ENCODE measurements at regions not wholly inside any gene's neighbourhood (a gene's known extent, or its start where the extent isn't known, plus 50 kb on each side); places are given as distances from the start of the nearest gene placed in this dataset.

GRCh38 chr9:103977163-103977562 is 116.9 kb upstream of the SMC2 start:
- TF ChIP-seq POLR2AphosphoS5 (IDR thresholded peaks at IDR 0.05; ENCODE audit: low read depth) (no peak), EZH2phosphoT487 (IDR thresholded peaks at IDR 0.05; ENCODE audit: unreplicated experiment) (no peak), EZH2 (IDR thresholded peaks at IDR 0.05; ENCODE audit: low read depth, unreplicated experiment) (no peak), CREB1 (CRISPR knock-in tag; IDR thresholded peaks at IDR 0.05; ENCODE audit: low read depth) (no peak), ZNF331 (CRISPR knock-in tag; IDR thresholded peaks at IDR 0.05; ENCODE audit: low read depth) (no peak), STAT1 (IDR thresholded peaks at IDR 0.05; ENCODE audit: unreplicated experiment) (no peak), REST (IDR thresholded peaks at IDR 0.05; ENCODE audit: unreplicated experiment) (no peak), NANOG (IDR thresholded peaks at IDR 0.05; ENCODE audit: borderline replicate concordance) (no peak)
- TF ChIP-seq, protein P1, sequence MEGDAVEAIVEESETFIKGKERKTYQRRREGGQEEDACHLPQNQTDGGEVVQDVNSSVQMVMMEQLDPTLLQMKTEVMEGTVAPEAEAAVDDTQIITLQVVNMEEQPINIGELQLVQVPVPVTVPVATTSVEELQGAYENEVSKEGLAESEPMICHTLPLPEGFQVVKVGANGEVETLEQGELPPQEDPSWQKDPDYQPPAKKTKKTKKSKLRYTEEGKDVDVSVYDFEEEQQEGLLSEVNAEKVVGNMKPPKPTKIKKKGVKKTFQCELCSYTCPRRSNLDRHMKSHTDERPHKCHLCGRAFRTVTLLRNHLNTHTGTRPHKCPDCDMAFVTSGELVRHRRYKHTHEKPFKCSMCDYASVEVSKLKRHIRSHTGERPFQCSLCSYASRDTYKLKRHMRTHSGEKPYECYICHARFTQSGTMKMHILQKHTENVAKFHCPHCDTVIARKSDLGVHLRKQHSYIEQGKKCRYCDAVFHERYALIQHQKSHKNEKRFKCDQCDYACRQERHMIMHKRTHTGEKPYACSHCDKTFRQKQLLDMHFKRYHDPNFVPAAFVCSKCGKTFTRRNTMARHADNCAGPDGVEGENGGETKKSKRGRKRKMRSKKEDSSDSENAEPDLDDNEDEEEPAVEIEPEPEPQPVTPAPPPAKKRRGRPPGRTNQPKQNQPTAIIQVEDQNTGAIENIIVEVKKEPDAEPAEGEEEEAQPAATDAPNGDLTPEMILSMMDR (conservative IDR thresholded peaks at IDR 0.05; ENCODE audit: low read depth in 2 of 2), result no peak
